ENCODE measurements at regions not wholly inside any gene's neighbourhood (a gene's known extent, or its start where the extent isn't known, plus 50 kb on each side); places are given as distances from the start of the nearest gene placed in this dataset.

- TF ChIP-seq HOXA7 (CRISPR knock-in tag; IDR thresholded peaks at IDR 0.05; ENCODE audit: borderline replicate concordance) (no peak), GLIS2 (tag by site-specific recombination; IDR thresholded peaks at IDR 0.05) (no peak), BCL11A (tag by site-specific recombination; IDR thresholded peaks at IDR 0.05; ENCODE audit: low read depth) (no peak), IKZF3 (tag by site-specific recombination; IDR thresholded peaks at IDR 0.05) (no peak), OVOL3 (tag by site-specific recombination; IDR thresholded peaks at IDR 0.05) (no peak), ZNF175 (tag by site-specific recombination; IDR thresholded peaks at IDR 0.05) (no peak), ZNF791 (tag by site-specific recombination; IDR thresholded peaks at IDR 0.05) (no peak), ZNF23 (tag by site-specific recombination; IDR thresholded peaks at IDR 0.05; ENCODE audit: borderline replicate concordance) (no peak)
These were observed 280.3 kb downstream of the ELAVL2 start (continued) for GRCh38 chr9:23545728-23546127.

GRCh38 chr9:23551311-23551721 lies 274.7 kb downstream of the ELAVL2 start:
- Histone ChIP-seq H3K4me3 (ENCODE audit: low read depth, low read length) (no peak overlapping the region), H3K27ac (ENCODE audit: extremely low read depth, low read depth, low read length) (no peak overlapping the region), H3K9me3 (ENCODE audit: control insufficient read depth, insufficient read depth, low read depth, low read length) (no peaks in the 10 kb centered on the region), H3K4me1 (ENCODE audit: control insufficient read depth, insufficient read depth, low read length) (no peaks in the 10 kb centered on the region), H3K36me3 (ENCODE audit: control insufficient read depth in 2 of 2, insufficient read depth in 1 of 2, low read length in 2 of 2) (no peaks in the 10 kb centered on the region)
- CTCF ChIA-PET = no interaction called here
- POLR2A ChIA-PET = no interaction called here
- TF ChIP-seq SALL2 (tag by site-specific recombination; IDR thresholded peaks at IDR 0.05; ENCODE audit: borderline replicate concordance) (no peak), ZNF398 (tag by site-specific recombination; IDR thresholded peaks at IDR 0.05) (no peak), ZNF132 (tag by site-specific recombination; IDR thresholded peaks at IDR 0.05; ENCODE audit: borderline replicate concordance) (no peak), ZNF10 (tag by site-specific recombination; IDR thresholded peaks at IDR 0.05) (no peak), ZNF18 (tag by site-specific recombination; IDR thresholded peaks at IDR 0.05) (no peak), ZNF214 (tag by site-specific recombination; IDR thresholded peaks at IDR 0.05; ENCODE audit: borderline replicate concordance) (no peak)

- H3K4me3 ChIP-seq (ENCODE audit: low read depth, low read length) = no peak overlapping the region
- POLR2A ChIA-PET = no interaction called here
- TF ChIP-seq ZNF670 (tag by site-specific recombination; IDR thresholded peaks at IDR 0.05; ENCODE audit: low read depth) = no peak
- TF ChIP-seq MYNN (tag by site-specific recombination; IDR thresholded peaks at IDR 0.05; ENCODE audit: borderline replicate concordance) = no peak
- no peak for TF ChIP-seq ZNF114 (tag by site-specific recombination; IDR thresholded peaks at IDR 0.05)
- no peak for TF ChIP-seq REST (tag by site-specific recombination; IDR thresholded peaks at IDR 0.05)
- no peak for TF ChIP-seq ZNF701 (tag by site-specific recombination; IDR thresholded peaks at IDR 0.05)
- no peak for TF ChIP-seq ZNF214 (tag by site-specific recombination; IDR thresholded peaks at IDR 0.05; ENCODE audit: borderline replicate concordance)
- no peak for TF ChIP-seq ZNF513 (tag by site-specific recombination; IDR thresholded peaks at IDR 0.05)
- TF ChIP-seq ZNF174 (tag by site-specific recombination; IDR thresholded peaks at IDR 0.05) = no peak
- TF ChIP-seq ZNF398 (tag by site-specific recombination; IDR thresholded peaks at IDR 0.05) = no peak
- no peak for TF ChIP-seq WT1 (tag by site-specific recombination; IDR thresholded peaks at IDR 0.05)
These were observed 273.9 kb downstream of the ELAVL2 start for GRCh38 chr9:23551929-23552707.

More at GRCh38 chr9:23551929-23552707, 273.9 kb downstream of the ELAVL2 start:
- Histone ChIP-seq H3K9me3 (ENCODE audit: control insufficient read depth, insufficient read depth, low read depth, low read length) (no peaks in the 10 kb centered on the region), H3K4me1 (ENCODE audit: control insufficient read depth, insufficient read depth, low read length) (no peaks in the 10 kb centered on the region), H3K27ac (ENCODE audit: extremely low read depth, low read depth, low read length) (no peak overlapping the region), H3K36me3 (ENCODE audit: control insufficient read depth in 2 of 2, insufficient read depth in 1 of 2, low read length in 2 of 2) (no peaks in the 10 kb centered on the region)
- CTCF ChIA-PET = no interaction called here
